GM19395 (cell line): ENCODE measurements at regions not wholly inside any gene's neighbourhood (a gene's known extent, or its start where the extent isn't known, plus 50 kb on each side); places are given as distances from the start of the nearest gene placed in this dataset.

Source experiments
- ATAC-seq: cut with Tn5 transposase; IDR thresholded peaks from one replicate; pipeline ENCODE4 v1.9.1; 2021; ENCODE audit warnings: mild to moderate bottlenecking, moderate library complexity; ENCODE audit not compliant: unreplicated experiment

- no peak for ATAC-seq
These were observed 95.2 kb upstream of the PAPPA start for GRCh38 chr9:116058421-116058820.

GRCh38 chr9:116059466-116059865 lies 94.1 kb upstream of the PAPPA start:
- no peak for ATAC-seq

- ATAC-seq = no peak
These were observed 93.0 kb upstream of the PAPPA start for GRCh38 chr9:116060631-116061030.

- no peak for ATAC-seq
These were observed 91.9 kb upstream of the PAPPA start for GRCh38 chr9:116061546-116062205.

GRCh38 chr9:116062206-116062550 lies 91.4 kb upstream of the PAPPA start:
- no peak for ATAC-seq

GRCh38 chr9:116064970-116065369 lies 88.6 kb upstream of the PAPPA start:
- no peak for ATAC-seq

GRCh38 chr9:116066221-116066620 lies 87.4 kb upstream of the PAPPA start:
- ATAC-seq = no peak

DNA sequence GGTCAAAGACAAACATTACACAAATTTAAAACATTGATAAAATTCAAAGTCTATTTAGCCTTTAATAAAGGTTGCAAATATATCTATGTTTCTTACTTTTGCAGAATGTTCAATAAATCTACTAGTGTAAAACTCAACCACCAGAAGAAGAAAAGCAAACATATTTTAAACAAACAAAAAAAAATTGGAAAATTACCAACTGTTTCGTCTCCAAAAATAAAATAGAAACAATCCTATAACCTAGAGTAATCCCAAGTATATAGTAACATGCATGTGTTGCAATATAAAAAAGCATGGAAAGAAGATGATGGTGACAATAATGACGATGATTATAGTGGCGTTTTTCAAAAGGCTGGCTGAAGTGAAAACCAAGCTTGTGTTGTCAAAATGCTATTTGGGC lies 86.0 kb upstream of the PAPPA start:
- no peak for ATAC-seq

GRCh38 chr9:116070256-116070914 lies 83.2 kb upstream of the PAPPA start:
- no peak for ATAC-seq

GRCh38 chr9:116072046-116072445 lies 81.5 kb upstream of the PAPPA start:
- ATAC-seq = no peak

GRCh38 chr9:116073826-116074225 lies 79.8 kb upstream of the PAPPA start:
- ATAC-seq = no peak

DNA sequence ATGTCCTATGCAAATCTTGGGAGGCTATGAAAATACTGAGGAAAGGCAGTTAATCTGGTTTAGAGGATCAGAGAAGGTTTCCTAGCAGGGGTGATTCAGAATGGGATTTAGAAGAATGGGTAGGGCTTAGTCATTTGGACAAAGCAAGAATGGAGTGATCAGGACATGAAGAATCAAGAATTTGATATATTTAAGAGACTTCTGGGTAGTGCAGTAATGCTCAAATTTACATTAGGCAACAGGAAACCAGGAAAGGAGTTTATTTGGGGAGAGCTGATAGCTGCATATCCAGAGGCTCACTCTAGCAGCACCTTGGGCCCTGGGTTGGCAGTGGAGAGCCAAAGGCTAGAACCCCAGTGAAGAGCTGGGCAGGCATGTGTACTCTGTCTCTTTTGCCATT lies 78.9 kb upstream of the PAPPA start:
- ATAC-seq = no peak

DNA sequence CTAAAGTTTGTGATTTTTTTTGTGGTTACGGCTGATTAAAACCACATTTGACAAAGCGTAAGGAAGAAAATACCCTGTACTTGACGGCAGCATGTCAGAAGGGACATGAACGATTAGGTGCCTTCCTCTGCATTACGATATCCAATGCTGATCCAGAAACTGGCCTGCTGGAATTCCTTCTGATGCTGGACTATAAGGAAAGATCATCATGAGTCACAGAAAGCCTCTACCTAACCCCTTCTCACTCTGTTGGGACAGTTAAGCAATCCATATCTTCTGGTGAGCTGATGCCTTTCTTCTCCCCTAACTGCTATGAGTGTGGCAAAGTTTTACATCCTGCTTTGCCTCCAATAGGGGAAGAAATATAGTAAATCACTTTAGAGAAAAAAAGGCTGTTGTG lies 78.4 kb upstream of the PAPPA start:
- no peak for ATAC-seq

GRCh38 chr9:116078640-116079039 lies 75.0 kb upstream of the PAPPA start:
- no peak for ATAC-seq

DNA sequence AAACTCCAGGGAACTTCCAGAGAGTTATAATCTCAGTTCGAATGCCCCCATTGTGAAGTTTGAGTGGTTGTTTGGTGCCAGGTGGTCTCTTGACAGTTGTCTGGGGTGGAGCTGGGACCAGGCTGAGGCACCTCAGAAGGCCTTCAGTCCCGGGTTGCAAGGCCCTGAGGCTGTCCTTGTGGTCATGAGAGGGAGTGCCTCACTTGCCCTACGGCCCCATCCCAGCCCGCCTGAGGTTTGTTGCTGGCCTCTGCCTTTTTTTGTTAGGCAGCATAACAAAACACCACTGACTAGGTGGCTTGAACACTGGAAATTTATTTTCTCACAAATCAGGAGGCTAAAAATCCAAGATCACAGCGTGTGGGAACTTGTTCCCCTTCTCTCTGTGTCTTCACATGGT lies 73.0 kb upstream of the PAPPA start:
- no peak for ATAC-seq

GRCh38 chr9:116081435-116082115 lies 72.0 kb upstream of the PAPPA start:
- ATAC-seq = no peak

DNA sequence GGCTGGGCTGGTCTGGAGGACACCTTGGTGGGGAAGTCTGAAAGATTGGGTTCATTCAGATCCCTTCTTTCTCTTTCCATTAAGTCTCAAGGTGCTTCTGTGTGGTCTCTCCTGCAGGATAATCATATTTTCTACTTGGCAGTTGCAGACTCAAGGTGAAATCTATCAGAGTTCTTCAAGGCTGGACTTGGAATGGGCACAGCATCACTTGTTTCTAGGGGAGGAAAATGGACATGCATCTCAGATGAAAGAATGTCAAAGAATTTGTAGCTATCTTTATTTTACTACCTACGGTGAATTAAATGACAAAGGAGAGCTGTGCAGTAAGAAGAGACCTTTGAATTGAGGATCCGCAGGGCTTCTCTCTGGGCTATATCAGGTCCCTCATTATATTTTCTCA lies 69.8 kb upstream of the PAPPA start:
- ATAC-seq = no peak

DNA sequence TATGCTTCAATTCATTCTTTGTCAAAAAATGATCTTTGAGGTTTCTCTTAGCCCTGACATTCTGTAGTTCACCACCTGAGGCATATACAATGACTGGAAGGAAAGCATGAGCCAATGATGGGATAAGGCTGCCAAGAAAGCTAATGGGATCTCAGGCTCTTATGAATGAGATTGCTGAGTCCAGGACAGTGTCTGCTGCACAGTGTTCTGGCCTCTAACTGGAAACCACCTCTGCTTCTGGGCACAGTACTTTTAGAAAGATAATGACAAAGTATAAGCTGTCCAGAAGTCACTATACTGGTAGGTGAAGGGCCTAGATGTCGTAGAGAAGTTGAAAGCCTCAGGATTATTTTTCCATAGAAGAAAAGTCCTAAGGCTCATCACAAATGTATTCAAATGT lies 69.1 kb upstream of the PAPPA start:
- no peak for ATAC-seq

- no peak for ATAC-seq
These were observed 66.3 kb upstream of the PAPPA start for GRCh38 chr9:116087246-116087645.

DNA sequence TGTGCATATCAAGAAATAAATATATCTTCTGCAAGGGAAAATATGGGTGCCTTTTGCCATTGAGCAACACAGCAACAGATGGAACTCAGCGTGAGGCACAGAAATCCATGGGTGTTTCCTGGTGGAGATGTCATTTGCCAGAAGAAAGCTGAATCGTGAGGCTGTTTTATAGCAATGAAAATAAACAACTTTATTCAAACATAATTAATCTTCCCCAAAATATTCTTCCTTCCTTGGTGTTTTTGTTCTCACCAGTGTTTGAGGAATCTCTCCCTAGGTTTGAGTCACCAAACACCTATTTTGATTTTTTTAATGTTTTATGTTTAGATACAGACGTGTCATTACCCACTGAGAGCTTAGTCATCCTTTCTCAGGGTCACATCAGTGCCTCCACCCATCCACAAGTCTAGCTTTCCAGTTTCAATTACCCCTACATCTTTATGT lies 65.8 kb upstream of the PAPPA start:
- no peak for ATAC-seq

DNA sequence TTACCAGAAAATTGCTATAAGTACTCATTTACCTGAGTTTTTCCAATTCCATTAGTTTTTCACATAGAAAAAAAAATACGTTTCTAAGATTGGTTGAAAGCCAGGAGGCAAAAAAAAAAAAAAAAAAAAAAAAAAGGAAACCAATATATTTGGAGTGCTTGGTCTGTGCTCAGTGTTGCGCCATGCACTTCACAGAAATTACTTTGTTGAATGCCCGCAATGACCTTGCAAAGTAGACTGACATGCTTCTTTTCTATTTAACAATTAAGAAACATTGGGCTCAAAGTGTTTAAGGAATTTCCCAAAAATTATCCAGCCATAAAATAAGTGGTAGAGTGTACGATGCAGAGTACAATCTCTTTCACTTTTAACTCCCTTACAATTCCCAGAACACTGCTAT lies 65.2 kb upstream of the PAPPA start:
- ATAC-seq = no peak

DNA sequence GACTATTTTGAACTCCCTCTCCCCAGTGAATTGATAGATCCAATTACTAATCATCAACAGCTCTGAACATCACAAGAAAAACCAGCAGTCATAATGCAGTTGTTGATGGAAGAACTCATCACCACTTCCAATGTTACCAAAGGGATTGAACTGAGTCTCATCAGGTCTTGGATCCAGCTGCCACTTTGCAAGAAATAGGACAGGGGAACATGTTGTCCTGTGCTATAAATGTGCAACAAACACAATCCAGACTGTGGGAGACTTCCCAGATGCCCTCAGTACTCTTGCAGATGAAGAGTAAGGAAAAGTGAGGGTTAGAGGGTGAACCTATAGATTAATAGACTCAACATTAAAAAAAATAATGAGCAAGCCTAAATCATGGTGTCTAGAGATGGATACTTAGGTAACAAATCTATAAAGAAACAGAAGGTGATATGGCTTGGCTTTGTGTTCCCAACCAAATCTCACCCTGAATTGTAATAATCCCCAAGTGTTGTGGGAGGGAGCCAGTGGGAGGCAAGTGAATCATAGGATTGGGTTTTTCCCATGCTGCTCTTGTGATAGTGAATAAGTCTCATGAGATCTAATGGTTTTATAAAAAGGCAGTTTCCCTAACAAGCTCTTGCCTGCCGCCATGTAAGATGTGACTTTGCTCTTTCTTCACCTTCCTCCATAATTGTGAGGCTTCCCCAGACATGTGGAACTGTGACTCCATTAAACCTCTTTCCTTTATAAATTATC lies 63.4 kb upstream of the PAPPA start:
- no peak for ATAC-seq
